ENCODE measurements at regions not wholly inside any gene's neighbourhood (a gene's known extent, or its start where the extent isn't known, plus 50 kb on each side); places are given as distances from the start of the nearest gene placed in this dataset.
A peak's percentile ranks its signal among the peaks of the same experiment; 100 is the strongest.

DNA sequence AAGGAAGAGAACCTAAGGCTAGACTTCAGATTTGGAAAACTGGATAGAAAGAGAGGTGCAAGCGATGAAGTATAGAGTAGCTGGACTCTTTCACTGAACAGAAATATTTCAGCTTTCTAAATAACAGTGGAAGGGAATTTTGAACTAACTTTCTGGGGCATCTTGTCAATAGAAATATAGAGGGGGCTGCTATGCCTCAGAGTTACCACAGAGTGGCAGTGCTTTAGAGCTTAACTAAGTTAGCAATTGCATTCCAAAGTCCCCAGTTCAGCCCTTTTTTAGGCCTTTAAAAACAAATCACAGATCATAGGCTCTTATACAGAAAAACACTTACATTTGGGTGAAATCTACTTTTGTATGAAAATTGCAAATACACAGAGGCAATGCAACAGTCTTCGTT is 154.2 kb upstream of the CDH8 start:
- TF ChIP-seq, protein P1, sequence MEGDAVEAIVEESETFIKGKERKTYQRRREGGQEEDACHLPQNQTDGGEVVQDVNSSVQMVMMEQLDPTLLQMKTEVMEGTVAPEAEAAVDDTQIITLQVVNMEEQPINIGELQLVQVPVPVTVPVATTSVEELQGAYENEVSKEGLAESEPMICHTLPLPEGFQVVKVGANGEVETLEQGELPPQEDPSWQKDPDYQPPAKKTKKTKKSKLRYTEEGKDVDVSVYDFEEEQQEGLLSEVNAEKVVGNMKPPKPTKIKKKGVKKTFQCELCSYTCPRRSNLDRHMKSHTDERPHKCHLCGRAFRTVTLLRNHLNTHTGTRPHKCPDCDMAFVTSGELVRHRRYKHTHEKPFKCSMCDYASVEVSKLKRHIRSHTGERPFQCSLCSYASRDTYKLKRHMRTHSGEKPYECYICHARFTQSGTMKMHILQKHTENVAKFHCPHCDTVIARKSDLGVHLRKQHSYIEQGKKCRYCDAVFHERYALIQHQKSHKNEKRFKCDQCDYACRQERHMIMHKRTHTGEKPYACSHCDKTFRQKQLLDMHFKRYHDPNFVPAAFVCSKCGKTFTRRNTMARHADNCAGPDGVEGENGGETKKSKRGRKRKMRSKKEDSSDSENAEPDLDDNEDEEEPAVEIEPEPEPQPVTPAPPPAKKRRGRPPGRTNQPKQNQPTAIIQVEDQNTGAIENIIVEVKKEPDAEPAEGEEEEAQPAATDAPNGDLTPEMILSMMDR (IDR thresholded peaks at IDR 0.05; ENCODE audit: low read depth, low read length) = peak; percentile 70
- TF ChIP-seq MYC (IDR thresholded peaks at IDR 0.05; ENCODE audit: low read depth, low read length) = no peak
- DNase-seq (ENCODE audit: low read depth) = peak; percentile 28
- no peak overlapping the region for H3K4me3 ChIP-seq (ENCODE audit: low read depth, low read length)

DNA sequence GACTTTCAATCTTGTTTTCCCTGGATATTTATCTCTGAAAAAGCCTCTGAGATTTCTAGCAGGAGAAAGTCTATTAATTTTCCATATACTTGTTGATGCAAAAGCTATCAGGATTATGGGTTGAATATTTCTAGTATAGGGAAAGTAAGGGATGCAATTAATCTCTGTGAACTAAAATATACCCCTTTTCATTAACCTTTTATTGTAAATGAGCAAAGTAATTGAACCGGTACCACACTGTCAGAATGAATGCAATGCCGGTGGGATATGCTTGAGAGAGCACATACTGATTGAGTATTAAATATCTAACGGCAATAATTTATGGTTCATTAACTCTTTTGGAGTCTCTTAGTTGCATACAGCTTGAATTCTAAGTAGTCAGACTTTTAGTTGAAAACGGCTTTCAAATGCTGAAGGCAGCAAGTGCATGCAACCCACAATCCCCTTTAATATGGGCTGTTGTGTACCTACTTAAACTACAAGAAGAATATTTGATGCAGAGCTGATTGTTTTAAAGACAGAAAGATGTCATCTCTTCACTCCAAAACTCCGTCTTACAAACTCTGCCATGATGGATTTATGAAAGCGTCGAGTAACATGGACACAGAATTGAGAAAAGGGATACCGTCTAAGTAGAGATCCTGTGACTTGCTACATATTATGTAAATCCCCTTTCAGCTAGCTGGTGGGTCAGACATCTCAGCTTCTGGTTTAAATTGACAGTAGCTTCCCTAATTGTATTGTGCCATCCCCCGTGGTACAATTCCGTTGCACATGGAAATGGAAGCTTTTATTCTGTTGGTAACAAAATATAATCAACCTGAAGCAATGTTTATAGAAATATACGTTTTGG is 141.3 kb upstream of the CDH8 start:
- no peak for DNase-seq (ENCODE audit: low read depth)
- no peak overlapping the region for H3K4me3 ChIP-seq (ENCODE audit: low read depth, low read length)
- TF ChIP-seq, protein P2, sequence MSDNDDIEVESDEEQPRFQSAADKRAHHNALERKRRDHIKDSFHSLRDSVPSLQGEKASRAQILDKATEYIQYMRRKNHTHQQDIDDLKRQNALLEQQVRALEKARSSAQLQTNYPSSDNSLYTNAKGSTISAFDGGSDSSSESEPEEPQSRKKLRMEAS (IDR thresholded peaks at IDR 0.05; ENCODE audit: low read depth, low read length) = no peak
- no peak for TF ChIP-seq POLR2A (IDR thresholded peaks at IDR 0.05; ENCODE audit: extremely low read depth, insufficient read length)
- TF ChIP-seq, protein P1 (IDR thresholded peaks at IDR 0.05; ENCODE audit: low read depth, low read length) = no peak
- TF ChIP-seq MYC (IDR thresholded peaks at IDR 0.05; ENCODE audit: low read depth, low read length) = no peak

DNA sequence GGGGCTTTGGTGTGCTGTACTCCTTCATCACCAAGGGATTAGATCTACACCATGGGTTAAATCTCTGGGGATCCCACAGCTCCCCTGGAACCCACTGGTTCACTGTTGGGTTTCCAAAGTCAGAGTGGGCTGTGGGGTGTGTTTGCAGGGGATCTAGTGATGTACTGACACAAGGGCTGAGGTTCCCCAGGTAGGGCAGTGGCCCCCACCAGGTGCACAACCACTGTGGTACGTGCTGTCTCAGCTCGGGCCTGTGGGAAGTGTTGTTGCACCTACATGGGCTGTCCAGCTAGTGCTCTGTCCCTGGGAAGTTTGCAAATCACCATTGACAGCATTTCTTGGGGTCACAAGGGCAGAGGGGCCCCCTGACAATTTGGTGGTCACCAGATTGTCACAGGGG is 134.4 kb upstream of the CDH8 start:
- H3K4me3 ChIP-seq (ENCODE audit: low read depth, low read length) = no peak overlapping the region
- TF ChIP-seq MYC (IDR thresholded peaks at IDR 0.05; ENCODE audit: low read depth, low read length) (no peak), POLR2A (IDR thresholded peaks at IDR 0.05; ENCODE audit: extremely low read depth, insufficient read length) (no peak)
- TF ChIP-seq, protein P2 (IDR thresholded peaks at IDR 0.05; ENCODE audit: low read depth, low read length) = no peak
- TF ChIP-seq, protein P1 (IDR thresholded peaks at IDR 0.05; ENCODE audit: low read depth, low read length) = no peak
- DNase-seq (ENCODE audit: low read depth) = no peak

DNA sequence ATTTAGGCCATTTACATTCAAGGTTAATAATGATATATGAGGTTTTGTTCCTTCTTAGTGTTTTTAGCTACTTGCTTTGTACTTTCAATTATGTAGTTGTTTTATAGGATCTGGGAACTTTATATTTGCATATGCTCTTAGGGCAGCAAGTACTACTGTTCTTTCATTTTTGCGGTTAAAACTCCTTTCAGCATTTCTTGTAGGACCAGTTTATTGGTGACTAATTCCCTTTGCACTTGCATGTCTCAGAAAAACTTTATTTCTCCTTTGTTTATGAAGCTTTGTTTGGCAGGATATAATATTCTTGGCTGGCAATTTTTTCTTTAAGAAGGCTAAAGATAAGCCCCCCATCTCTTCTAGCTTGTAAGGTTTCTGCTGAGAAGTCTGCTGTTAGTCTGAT is 131.3 kb upstream of the CDH8 start:
- TF ChIP-seq, protein P2 (IDR thresholded peaks at IDR 0.05; ENCODE audit: low read depth, low read length) = no peak
- TF ChIP-seq, protein P1 (IDR thresholded peaks at IDR 0.05; ENCODE audit: low read depth, low read length) = no peak
- no peak for TF ChIP-seq MYC (IDR thresholded peaks at IDR 0.05; ENCODE audit: low read depth, low read length)
- TF ChIP-seq POLR2A (IDR thresholded peaks at IDR 0.05; ENCODE audit: extremely low read depth, insufficient read length) = no peak
- DNase-seq (ENCODE audit: low read depth) = no peak
- no peak overlapping the region for H3K4me3 ChIP-seq (ENCODE audit: low read depth, low read length)

DNA sequence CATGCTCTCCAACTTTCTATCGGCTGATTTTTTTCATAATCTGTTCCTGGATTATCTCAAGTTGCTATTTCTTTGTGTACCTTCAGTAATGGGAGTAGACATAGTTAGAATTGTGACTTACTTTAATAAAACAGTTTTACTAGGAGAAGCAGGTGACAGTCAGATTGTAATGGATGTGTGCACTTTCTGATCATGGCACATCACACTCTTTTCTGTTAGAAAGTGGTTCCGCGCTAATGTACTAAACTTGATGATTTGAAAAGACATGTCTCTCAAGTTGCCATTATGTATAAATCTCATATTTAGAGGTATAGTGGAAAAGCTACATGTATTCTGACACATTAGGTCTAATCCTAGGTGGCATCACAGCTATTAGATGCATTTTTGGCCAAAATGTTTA is 121.3 kb upstream of the CDH8 start:
- H3K4me3 ChIP-seq (ENCODE audit: low read depth, low read length) = no peak overlapping the region
- TF ChIP-seq, protein P2 (IDR thresholded peaks at IDR 0.05; ENCODE audit: low read depth, low read length) = no peak
- no peak for DNase-seq (ENCODE audit: low read depth)

DNA sequence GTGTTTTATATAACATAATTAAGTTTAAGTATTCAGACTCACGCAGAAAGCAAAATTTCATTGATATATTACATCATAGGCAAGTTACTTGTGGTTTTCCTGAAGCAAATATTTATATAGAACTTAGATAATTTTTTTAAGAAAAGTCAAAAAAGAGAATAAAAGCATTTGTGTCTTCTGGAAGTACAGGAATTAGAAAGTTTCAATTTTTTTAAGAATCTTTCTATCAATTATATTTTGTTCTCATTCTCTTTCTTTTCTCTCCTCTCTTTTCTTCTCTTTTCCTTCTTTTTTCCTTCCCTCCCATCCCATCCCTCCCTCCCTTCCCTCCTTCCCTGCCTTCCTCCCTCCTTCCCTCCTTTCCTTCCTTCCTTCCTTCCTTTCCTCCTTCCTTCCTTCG is 120.7 kb upstream of the CDH8 start:
- TF ChIP-seq, protein P1 (IDR thresholded peaks at IDR 0.05; ENCODE audit: low read depth, low read length) = no peak
- TF ChIP-seq MYC (IDR thresholded peaks at IDR 0.05; ENCODE audit: low read depth, low read length) (no peak), POLR2A (IDR thresholded peaks at IDR 0.05; ENCODE audit: extremely low read depth, insufficient read length) (no peak)
- TF ChIP-seq, protein P2 (IDR thresholded peaks at IDR 0.05; ENCODE audit: low read depth, low read length) = no peak
- H3K4me3 ChIP-seq (ENCODE audit: low read depth, low read length) = no peak overlapping the region
- DNase-seq (ENCODE audit: low read depth) = no peak
